ENCODE measurements at regions not wholly inside any gene's neighbourhood (a gene's known extent, or its start where the extent isn't known, plus 50 kb on each side); places are given as distances from the start of the nearest gene placed in this dataset.

DNA sequence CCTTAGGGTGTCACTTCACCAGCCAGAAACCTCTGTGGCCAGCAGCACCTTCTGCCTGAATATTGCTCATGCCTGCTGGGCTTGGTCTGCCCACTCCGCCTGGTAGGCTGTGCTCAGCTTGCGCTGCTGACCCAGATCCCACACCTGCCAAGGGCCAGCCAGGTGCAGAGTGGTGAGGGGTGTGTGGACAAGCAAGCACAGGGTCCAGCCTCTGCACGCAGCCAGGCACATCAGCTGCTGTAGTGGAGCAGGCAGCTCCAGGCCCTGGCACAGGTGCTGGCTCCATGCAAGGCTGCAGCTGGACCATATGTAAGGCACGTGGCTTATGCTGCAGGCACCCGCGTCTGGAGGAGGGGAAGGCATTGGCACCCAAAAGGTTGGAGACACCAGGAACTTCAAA lies 567.4 kb downstream of the INHBA start:
- TF ChIP-seq, protein P1, sequence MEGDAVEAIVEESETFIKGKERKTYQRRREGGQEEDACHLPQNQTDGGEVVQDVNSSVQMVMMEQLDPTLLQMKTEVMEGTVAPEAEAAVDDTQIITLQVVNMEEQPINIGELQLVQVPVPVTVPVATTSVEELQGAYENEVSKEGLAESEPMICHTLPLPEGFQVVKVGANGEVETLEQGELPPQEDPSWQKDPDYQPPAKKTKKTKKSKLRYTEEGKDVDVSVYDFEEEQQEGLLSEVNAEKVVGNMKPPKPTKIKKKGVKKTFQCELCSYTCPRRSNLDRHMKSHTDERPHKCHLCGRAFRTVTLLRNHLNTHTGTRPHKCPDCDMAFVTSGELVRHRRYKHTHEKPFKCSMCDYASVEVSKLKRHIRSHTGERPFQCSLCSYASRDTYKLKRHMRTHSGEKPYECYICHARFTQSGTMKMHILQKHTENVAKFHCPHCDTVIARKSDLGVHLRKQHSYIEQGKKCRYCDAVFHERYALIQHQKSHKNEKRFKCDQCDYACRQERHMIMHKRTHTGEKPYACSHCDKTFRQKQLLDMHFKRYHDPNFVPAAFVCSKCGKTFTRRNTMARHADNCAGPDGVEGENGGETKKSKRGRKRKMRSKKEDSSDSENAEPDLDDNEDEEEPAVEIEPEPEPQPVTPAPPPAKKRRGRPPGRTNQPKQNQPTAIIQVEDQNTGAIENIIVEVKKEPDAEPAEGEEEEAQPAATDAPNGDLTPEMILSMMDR (IDR thresholded peaks at IDR 0.05 in 8 of 11, conservative IDR thresholded peaks at IDR 0.05 in 3 of 11) = no peak
- TF ChIP-seq POLR2A (IDR thresholded peaks at IDR 0.05) = no peak
- TF ChIP-seq POLR2AphosphoS5 (IDR thresholded peaks at IDR 0.05) = no peak
